ENCODE measurements at regions not wholly inside any gene's neighbourhood (a gene's known extent, or its start where the extent isn't known, plus 50 kb on each side); places are given as distances from the start of the nearest gene placed in this dataset.
A peak's percentile ranks its signal among the peaks of the same experiment; 100 is the strongest.

- Histone ChIP-seq H3K9ac (ENCODE audit: insufficient read depth in 1 of 2, low read depth in 2 of 2, low read length in 2 of 2) (peak overlapping the region; percentile 27 to 66; a peak in 2 of 4 replicates), H2AFZ (ENCODE audit: low read depth, low read length) (peak overlapping the region; percentile 66), H3K9me3 (replicated peaks; ENCODE audit: control insufficient read depth, insufficient read depth, low read depth, low read length) (no peaks in the 10 kb centered on the region), H3K4me1 (replicated peaks in 1 of 2; ENCODE audit: control insufficient read depth in 2 of 2, insufficient read depth in 2 of 2, low read length in 2 of 2) (peaks cover 11 to 30% of the 10 kb centered on the region in 2 experiments; a peak in 4 of 5 replicates), H4K20me1 (replicated peaks; ENCODE audit: control insufficient read depth, insufficient read depth, low read length) (no peaks in the 10 kb centered on the region), H3K27ac (ENCODE audit: extremely low read depth, low read depth, low read length) (peak overlapping the region; percentile 32), H3K36me3 (ENCODE audit: control insufficient read depth, insufficient read depth, low read length) (no peaks in the 10 kb centered on the region), H3K4me3 (peak overlapping the region; percentile 1; the same call in 1 of the 2 replicates), H3K27me3 (ENCODE audit: control insufficient read depth in 2 of 2, insufficient read depth in 2 of 2, low read length in 2 of 2) (no peaks in the 10 kb centered on the region), H3K4me2 (ENCODE audit: insufficient read depth, low read length) (peak overlapping the region; percentile 58), H3K9me1 (ENCODE audit: control insufficient read depth, insufficient read depth, low read length) (no peaks in the 10 kb centered on the region), H3K79me2 (ENCODE audit: control insufficient read depth, insufficient read depth, low read length) (no peaks in the 10 kb centered on the region)
- 2% methylated on average over 18 of the region's 18 CpGs for WGBS (ENCODE audit: insufficient coverage, low coverage, missing lambda C conversion rate)
- ChIA-PET POLR2A (interaction anchor here (0.6 to 1.6 kb wide), 7 partner anchors 12 to 142 kb away, joined by 3 to 12 read pairs (median 3); partner anchors contain the start of gene KLF6), CTCF (ENCODE audit: low intra/inter-chr PET ratio) (no interaction called here)
- peak; percentile 94 for FAIRE-seq
- in situ Hi-C loops (cut with MboI) = no loop called here
- intact Hi-C loops (cut with micrococcal nuclease) = loop anchor here (1.0 to 5.0 kb wide), 3 partner anchors 36 to 140 kb away; partner anchors contain the start of gene KLF6
- ATAC-seq = peak; percentile 82
- no TSS peak for BruUV-seq (replicated peaks)
- peak; percentile 31 to 85 (median 52) for DNase-seq (ENCODE audit: extremely low read depth in 1 of 4, low spot score in 3 of 4)
- TF ChIP-seq YBX1 (IDR thresholded peaks at IDR 0.05) (no peak), ZNF263 (CRISPR knock-in tag; IDR thresholded peaks at IDR 0.05; ENCODE audit: borderline replicate concordance) (no peak), NFE2 (IDR thresholded peaks at IDR 0.05; ENCODE audit: low read depth) (no peak; the same call in 1 of the 2 replicates), ZNF217 (CRISPR knock-in tag; IDR thresholded peaks at IDR 0.05) (no peak), ZNF253 (CRISPR knock-in tag; conservative IDR thresholded peaks at IDR 0.05) (no peak), BRD9 (IDR thresholded peaks at IDR 0.05; ENCODE audit: low read depth, partially characterized antibody) (peak; percentile 78), CHD4 (IDR thresholded peaks at IDR 0.05; ENCODE audit: insufficient read depth, insufficient replicate concordance, low read depth, low read length, poor library complexity, severe bottlenecking) (no peak), ZNF24 (IDR thresholded peaks at IDR 0.05) (0 out of 2 replicates have a peak, but pooled peaks have one; percentile 27), MNT (conservative IDR thresholded peaks at IDR 0.05) (peak; percentile 17 to 68; a peak in 2 of 4 replicates), NR2C1 (IDR thresholded peaks at IDR 0.05) (no peak), NR2C1 (tag; IDR thresholded peaks at IDR 0.05) (no peak), RBM14 (IDR thresholded peaks at IDR 0.05; ENCODE audit: borderline replicate concordance, insufficient read depth, low read depth, low read length) (no peak), ZNF3 (CRISPR knock-in tag; IDR thresholded peaks at IDR 0.05) (no peak), ZHX1 (conservative IDR thresholded peaks at IDR 0.05; ENCODE audit: low read length) (no peak), EWSR1 (IDR thresholded peaks at IDR 0.05; ENCODE audit: borderline replicate concordance, low read depth, partially characterized antibody) (no peak)
- TF ChIP-seq, protein P1, sequence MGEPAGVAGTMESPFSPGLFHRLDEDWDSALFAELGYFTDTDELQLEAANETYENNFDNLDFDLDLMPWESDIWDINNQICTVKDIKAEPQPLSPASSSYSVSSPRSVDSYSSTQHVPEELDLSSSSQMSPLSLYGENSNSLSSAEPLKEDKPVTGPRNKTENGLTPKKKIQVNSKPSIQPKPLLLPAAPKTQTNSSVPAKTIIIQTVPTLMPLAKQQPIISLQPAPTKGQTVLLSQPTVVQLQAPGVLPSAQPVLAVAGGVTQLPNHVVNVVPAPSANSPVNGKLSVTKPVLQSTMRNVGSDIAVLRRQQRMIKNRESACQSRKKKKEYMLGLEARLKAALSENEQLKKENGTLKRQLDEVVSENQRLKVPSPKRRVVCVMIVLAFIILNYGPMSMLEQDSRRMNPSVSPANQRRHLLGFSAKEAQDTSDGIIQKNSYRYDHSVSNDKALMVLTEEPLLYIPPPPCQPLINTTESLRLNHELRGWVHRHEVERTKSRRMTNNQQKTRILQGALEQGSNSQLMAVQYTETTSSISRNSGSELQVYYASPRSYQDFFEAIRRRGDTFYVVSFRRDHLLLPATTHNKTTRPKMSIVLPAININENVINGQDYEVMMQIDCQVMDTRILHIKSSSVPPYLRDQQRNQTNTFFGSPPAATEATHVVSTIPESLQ (CRISPR knock-in tag; IDR thresholded peaks at IDR 0.05) = no peak
Measured at GRCh38 chr10:3926675-3927525, 141.9 kb upstream of the KLF6 start.

Measured in K562 (cell line).